Caco-2 (cell line): ENCODE measurements at regions not wholly inside any gene's neighbourhood (a gene's known extent, or its start where the extent isn't known, plus 50 kb on each side); places are given as distances from the start of the nearest gene placed in this dataset.

Experiments
- BruUV-seq: library from RNA; stranded (reverse); fragments of 400-500 nt; replicated peaks from 2 replicates; lab custom pipeline; 2021; lab: Mats Ljungman, UMichigan
- CTCF ChIA-PET: fragments of 300-600 bp; sonication (Branson Sonifier 250); formaldehyde crosslinking; loops from one replicate; lab custom pipeline; 2022; ENCODE audit warnings: antibody characterized with exemption; lab: Charles Lee
- POLR2A ChIA-PET: fragments of 300-600 bp; sonication (Branson Sonifier 250); formaldehyde crosslinking; loops from one replicate; lab custom pipeline; 2022; ENCODE audit warnings: antibody characterized with exemption; lab: Charles Lee
- DNase-seq, 2 experiments: peaks; one replicate each; pipeline versions ENCODE4 v3.0.0 to v3.0.0-alpha.2; 2020 to 2022
- H3K27me3 ChIP-seq: replicated peaks from 2 replicates; pipeline ENCODE4 v1.6.0; 2011; ENCODE audit warnings: low read length; ENCODE audit not compliant: control insufficient read depth, insufficient read depth
- H3K36me3 ChIP-seq: 2 replicates; pipeline ENCODE4 v1.5.1; 2011; ENCODE audit warnings: low read length; ENCODE audit not compliant: control insufficient read depth, insufficient read depth
- H3K4me1 ChIP-seq: fragments of 250-450 bp; sonication (Bioruptor Pico); 2 replicates; pipeline ENCODE4 v1.5.1; 2020; ENCODE audit warnings: mild to moderate bottlenecking
- H3K4me3 ChIP-seq: 2 replicates; pipeline ENCODE4 v1.5.1; 2011; ENCODE audit warnings: low read depth, mild to moderate bottlenecking, control low read depth, low read length
- H3K9me3 ChIP-seq: fragments of 250-450 bp; sonication (Bioruptor Pico); 2 replicates; pipeline ENCODE4 v1.5.1; 2020; ENCODE audit warnings: mild to moderate bottlenecking, moderate library complexity
- H3K27ac Mint-ChIP-seq: one replicate; pipeline ENCODE4 v1.8.0; 2022; ENCODE audit warnings: mixed read lengths; ENCODE audit not compliant: unreplicated experiment
- H3K27me3 Mint-ChIP-seq: one replicate; pipeline ENCODE4 v1.8.0; 2022; ENCODE audit warnings: mixed read lengths; ENCODE audit not compliant: insufficient read depth, unreplicated experiment
- H3K36me3 Mint-ChIP-seq: one replicate; pipeline ENCODE4 v1.8.0; 2022; ENCODE audit warnings: mild to moderate bottlenecking, mixed read lengths; ENCODE audit not compliant: insufficient read depth, unreplicated experiment
- H3K4me1 Mint-ChIP-seq: one replicate; pipeline ENCODE4 v1.8.0; 2022; ENCODE audit warnings: low read depth, mixed read lengths; ENCODE audit not compliant: unreplicated experiment
- H3K4me3 Mint-ChIP-seq: one replicate; pipeline ENCODE4 v1.8.0; 2022; ENCODE audit warnings: mild to moderate bottlenecking, moderate library complexity, mixed read lengths; ENCODE audit not compliant: unreplicated experiment
- H3K9me3 Mint-ChIP-seq: one replicate; pipeline ENCODE4 v1.8.0; 2022; ENCODE audit warnings: mixed read lengths; ENCODE audit not compliant: unreplicated experiment
- CTCF ChIP-seq, 2 experiments: fragments of 200-600 bp in 1 of 2; IDR thresholded peaks; 1 replicate in 1 of 2; 2 replicates in 1 of 2; pipeline versions ENCODE4 v1.5.1 to v1.8.0; 2011 to 2022; ENCODE audit warnings: antibody characterized with exemption in 1 of 2, control low read depth in 1 of 2, inconsistent platforms in 1 of 2, low read depth in 1 of 2, low read length in 1 of 2, mild to moderate bottlenecking in 1 of 2, moderate library complexity in 1 of 2; ENCODE audit not compliant: insufficient read depth in 1 of 2, severe bottlenecking in 1 of 2, unreplicated experiment in 1 of 2
- intact Hi-C: fragments of 100-400 bp; cut with micrococcal nuclease; formaldehyde crosslinking; loops from one replicate; pipeline ENCODE4 v1.10.0; 2022; ENCODE audit not compliant: unreplicated experiment

DNA sequence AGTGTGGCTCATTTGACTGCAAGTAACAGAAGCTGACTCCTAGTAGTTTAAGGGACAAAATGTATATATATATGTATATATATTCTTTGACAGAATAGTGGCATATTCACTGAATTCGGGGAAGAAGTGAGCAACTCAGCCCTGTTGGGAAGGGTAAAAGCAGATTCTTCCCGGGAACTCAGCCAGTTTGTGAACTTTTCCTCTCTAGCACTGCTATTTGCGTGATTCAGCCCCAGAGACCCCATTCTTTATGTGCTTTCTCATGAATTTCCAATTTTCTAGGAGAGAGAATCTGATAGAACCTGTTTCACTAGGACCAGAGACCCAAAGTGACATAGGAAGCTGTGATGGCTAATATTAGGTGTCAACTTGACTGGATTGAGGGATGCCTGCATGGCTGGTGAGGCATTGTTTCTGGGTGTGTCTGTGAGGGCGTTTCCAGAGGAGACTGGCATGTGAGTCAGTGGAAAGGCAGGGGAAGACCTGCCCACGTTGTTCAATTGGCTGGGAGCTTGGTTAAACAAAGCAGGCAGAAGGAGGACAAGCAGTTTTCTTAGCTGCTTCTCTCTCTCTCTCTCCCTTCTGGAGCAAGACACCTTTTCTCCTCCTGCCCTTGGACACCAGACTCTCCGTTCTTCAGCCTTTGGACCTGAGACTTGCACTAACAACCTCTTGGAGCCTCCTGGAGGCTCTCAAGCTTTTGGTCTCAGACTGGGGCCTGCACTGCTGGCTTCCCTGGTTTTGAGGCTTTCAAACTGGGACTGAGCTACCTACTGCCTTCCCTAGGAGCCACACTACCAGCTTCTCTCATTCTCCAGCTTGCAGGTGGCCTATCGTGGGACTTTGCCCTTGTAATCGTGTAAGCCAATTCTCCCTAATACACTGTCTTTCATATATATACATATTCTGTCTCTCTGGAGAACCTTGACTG lies 93.4 kb upstream of the KCNK1 start:
- Histone ChIP-seq H3K36me3 (no peaks in the 10 kb centered on the region), H3K27me3 (no peaks in the 10 kb centered on the region), H3K4me1 (no peaks in the 10 kb centered on the region), H3K4me3 (no peak overlapping the region), H3K9me3 (peaks cover 5% of the 10 kb centered on the region; the same call in 1 of the 2 replicates)
- no TSS peak for BruUV-seq
- ChIA-PET CTCF (no interaction called here), POLR2A (no interaction called here)
- Mint-ChIP-seq H3K36me3 (no peaks in the 10 kb centered on the region), H3K4me3 (no peak overlapping the region), H3K9me3 (peaks cover 15% of the 10 kb centered on the region), H3K27ac (no peak overlapping the region), H3K4me1 (no peaks in the 10 kb centered on the region), H3K27me3 (no peaks in the 10 kb centered on the region)
- DNase-seq: no peak
- intact Hi-C loops: no loop called here
- TF ChIP-seq CTCF (IDR thresholded peaks at IDR 0.05; ENCODE audit: insufficient read depth in 1 of 2, low read depth in 1 of 2, low read length in 1 of 2, severe bottlenecking in 1 of 2, unreplicated experiment in 1 of 2): no peak

DNA sequence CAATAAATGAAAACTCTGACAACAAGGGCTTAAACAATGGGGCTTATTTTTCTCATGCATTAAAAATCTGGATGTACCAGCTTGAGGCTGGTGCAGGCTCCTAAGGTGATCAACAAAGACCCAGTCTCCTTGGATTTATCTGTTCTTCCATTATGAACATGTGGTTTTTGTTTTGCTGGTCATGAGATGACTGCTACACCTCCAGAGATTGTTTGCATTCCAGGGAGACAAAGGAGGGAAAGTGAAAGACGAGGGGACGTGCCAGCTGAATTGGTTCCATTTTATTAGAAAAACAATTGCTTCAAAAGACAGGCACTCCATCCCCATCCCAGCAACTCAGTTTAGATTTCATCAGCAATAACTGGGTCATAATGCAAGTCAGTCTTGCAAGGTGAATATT lies 90.9 kb upstream of the KCNK1 start:
- Histone ChIP-seq H3K27me3 (no peaks in the 10 kb centered on the region), H3K4me1 (no peaks in the 10 kb centered on the region), H3K36me3 (no peaks in the 10 kb centered on the region), H3K9me3 (0 out of 2 replicates have a peak, but pooled peaks cover 2% of the 10 kb centered on the region), H3K4me3 (no peak overlapping the region)
- DNase-seq: no peak
- BruUV-seq: no TSS peak
- Mint-ChIP-seq H3K4me3 (no peak overlapping the region), H3K4me1 (no peaks in the 10 kb centered on the region), H3K9me3 (peaks cover 15% of the 10 kb centered on the region), H3K27ac (no peak overlapping the region), H3K27me3 (no peaks in the 10 kb centered on the region), H3K36me3 (no peaks in the 10 kb centered on the region)
- POLR2A ChIA-PET: no interaction called here
- CTCF ChIA-PET: no interaction called here
- intact Hi-C loops: no loop called here
- no peak for TF ChIP-seq CTCF (IDR thresholded peaks at IDR 0.05; ENCODE audit: insufficient read depth in 1 of 2, low read depth in 1 of 2, low read length in 1 of 2, severe bottlenecking in 1 of 2, unreplicated experiment in 1 of 2)

DNA sequence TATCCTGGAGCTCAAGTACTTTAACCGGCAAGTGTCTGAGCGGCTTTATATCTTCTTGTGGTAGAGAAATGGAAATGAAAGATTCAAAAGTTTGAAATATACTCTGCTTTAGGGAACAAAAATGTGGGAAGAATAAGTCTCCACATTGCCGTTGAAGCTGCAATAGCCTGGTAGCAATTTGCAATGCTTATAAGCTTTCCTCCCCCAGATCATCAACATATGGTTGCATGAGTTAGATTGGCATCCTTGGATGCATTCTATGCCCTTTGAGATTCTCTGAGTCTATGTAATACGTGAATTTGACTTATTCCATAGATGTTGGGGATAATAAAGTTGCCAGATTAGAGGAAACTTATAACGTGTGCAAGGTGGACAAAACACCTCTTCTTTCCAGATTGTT lies 86.1 kb upstream of the KCNK1 start:
- no peaks in the 10 kb centered on the region for H3K27me3 Mint-ChIP-seq
- no peak overlapping the region for H3K27ac Mint-ChIP-seq
- no peak overlapping the region for H3K4me3 Mint-ChIP-seq
- Histone ChIP-seq H3K4me3 (no peak overlapping the region), H3K36me3 (no peaks in the 10 kb centered on the region), H3K4me1 (no peaks in the 10 kb centered on the region), H3K9me3 (no peaks in the 10 kb centered on the region), H3K27me3 (no peaks in the 10 kb centered on the region)
- DNase-seq: no peak
- peaks cover 10% of the 10 kb centered on the region for H3K9me3 Mint-ChIP-seq
- intact Hi-C loops: no loop called here
- ChIA-PET POLR2A (no interaction called here), CTCF (no interaction called here)
- no peaks in the 10 kb centered on the region for H3K36me3 Mint-ChIP-seq
- BruUV-seq: no TSS peak
- no peaks in the 10 kb centered on the region for H3K4me1 Mint-ChIP-seq
- no peak for TF ChIP-seq CTCF (IDR thresholded peaks at IDR 0.05; ENCODE audit: insufficient read depth in 1 of 2, low read depth in 1 of 2, low read length in 1 of 2, severe bottlenecking in 1 of 2, unreplicated experiment in 1 of 2)
